ACHN (cell line): ENCODE measurements at regions not wholly inside any gene's neighbourhood (a gene's known extent, or its start where the extent isn't known, plus 50 kb on each side); places are given as distances from the start of the nearest gene placed in this dataset.

ENCODE experiments used
- DNase-seq: peaks from one replicate; pipeline ENCODE4 v3.0.0-alpha.2; 2015
- in situ Hi-C: cut with HindIII; loops from 2 replicates; pipeline ENCODE4 v1.10.0; 2017; ENCODE audit warnings: low sequenced_read_pairs, low pct_ligation_motif_present, low pct_unique_long_range_greater_than_20kb

DNA sequence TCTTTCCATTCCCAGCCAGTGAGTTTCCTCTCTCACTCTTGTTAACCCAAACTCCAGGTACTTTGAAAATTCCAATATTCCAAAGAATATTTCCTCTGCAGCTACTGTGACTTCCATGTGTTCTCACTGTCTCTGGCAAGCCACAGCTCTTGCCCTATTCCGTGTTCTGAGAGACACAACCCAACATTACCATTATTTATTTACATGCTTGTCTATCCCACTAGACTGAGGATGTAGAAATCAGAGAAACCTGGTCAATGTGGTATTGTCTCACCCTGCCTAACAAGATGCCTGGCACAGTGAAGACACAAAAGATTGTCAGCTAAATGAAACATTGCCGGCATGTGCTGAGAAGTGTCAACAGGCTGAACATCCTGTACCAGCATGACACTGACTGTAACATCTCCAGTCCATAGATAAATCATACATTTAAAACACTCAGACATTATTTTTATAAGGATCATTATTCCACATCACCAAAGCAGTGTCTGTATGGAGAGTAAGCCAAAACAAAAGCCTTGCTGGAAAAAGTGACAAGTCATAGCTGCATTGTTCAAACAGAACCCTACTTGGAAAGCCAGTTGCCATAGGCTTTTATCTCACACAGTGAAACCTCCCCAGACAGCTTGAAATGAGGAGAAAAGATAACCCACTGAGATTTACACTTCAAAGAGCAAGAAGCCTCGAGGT, 72.3 kb downstream of the SIPA1L2 start:
- no peak for DNase-seq

DNA sequence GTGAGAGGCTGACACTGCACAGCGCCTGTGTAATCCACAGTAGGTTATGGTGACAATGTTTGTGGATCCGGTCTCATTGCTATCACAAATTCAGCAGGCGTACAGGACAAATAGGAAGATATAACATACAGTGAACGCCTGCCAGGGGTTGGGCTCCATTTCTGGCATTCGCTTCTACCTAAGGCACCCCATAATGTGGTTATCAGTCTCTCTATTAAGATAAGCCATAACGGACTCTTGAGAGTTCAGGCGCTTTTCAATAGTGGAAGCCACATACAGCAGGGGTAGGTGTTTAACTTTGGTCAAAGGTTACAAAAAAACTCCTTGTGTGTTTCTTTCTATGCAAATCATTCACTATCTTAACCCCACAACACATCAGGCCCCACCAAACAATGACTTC, 72.8 kb downstream of the SIPA1L2 start:
- DNase-seq = no peak
- in situ Hi-C loops = no loop called here

More for the DNA sequence above, 72.3 kb downstream of the SIPA1L2 start:
- in situ Hi-C loops = no loop called here

DNA sequence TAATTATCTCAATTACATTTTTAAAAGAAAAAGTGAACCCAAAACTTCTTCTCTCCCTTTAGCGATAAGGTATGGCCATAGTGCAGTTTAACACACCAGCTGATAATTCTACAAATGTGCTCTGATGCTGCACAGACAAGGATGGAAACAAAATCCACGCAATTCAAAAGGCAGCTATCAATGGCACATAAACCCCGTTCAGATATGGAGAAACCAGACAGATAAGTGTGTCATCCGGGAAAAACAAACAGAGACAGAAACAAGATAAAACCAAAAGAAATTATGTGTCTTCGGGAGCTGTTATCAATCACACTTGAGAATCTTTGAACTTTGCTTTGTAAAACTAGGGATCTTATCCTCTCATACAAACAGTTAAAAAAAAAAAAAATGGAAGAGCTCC, 73.6 kb downstream of the SIPA1L2 start:
- no peak for DNase-seq
- in situ Hi-C loops = no loop called here

DNA sequence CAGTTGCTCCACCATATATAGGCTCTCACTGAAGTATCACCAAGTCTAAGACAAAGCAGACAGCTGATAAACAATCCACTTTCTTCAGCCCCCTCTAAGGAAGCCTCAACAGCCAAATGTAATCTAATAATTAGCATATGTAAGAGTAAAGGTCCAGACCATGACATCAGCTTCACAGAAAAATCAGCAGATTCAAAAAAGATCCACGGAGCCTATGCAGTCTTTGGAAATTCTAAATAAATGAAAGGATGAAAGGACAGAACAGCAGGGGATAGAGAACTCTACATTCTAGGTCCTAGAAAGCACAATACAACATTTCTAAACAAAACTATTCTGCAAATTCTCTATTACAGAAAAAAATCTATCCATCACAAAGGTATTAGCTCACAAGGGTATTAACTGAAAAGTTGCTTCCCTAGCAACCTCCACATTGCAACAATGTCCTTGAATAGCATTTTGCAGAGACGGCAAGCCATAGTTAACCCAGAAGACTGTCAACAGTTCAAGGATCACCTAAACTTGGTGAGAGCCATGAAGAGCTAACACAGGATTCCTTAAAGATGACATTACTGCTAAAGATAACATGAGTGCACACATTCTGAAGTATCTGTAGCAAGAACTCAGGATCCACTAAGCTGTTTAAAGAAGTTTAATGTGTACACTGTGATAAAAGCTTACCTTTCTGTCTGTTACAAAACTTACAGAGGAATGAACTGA, 74.3 kb downstream of the SIPA1L2 start:
- no peak for DNase-seq

DNA sequence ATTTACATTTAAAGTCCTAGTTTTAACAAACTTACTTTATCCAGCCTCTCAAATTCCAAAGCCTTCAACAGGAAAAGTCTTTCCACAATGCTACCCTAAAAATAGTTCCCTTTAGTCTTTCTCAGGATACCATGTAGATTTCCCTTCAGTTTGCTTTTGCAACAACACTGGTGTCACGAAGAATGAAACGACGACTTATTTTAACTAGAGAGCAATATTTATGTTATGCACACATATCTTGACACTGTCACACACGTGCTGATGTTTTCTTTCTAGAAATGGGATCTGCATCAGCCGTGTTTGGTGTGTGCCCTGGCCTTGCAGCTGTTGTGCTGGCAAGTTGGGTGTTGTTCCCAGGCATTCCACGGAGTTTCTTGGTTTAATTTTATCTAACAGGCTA, 75.5 kb downstream of the SIPA1L2 start:
- no peak for DNase-seq
- in situ Hi-C loops = no loop called here

More for the DNA sequence above, 74.3 kb downstream of the SIPA1L2 start:
- in situ Hi-C loops = no loop called here

DNA sequence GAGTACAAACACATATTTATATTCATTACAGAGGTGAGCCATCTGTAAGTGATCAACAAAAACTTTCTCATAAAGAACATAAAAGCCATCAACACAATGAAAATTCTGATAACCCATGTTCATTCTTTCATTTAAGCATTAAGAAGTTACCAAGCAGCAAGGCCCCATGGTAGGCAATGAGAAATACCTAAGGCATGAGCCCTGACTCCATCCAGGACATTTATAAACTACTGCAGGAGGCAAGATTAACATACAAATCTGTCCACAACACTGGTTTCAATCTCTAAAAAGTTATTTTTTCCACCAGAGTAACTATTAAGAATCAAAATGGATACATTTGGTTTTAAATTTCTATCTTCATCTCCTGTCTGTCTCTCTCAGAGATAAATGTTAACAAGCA, 76.1 kb downstream of the SIPA1L2 start:
- no peak for DNase-seq
- in situ Hi-C loops = no loop called here

DNA sequence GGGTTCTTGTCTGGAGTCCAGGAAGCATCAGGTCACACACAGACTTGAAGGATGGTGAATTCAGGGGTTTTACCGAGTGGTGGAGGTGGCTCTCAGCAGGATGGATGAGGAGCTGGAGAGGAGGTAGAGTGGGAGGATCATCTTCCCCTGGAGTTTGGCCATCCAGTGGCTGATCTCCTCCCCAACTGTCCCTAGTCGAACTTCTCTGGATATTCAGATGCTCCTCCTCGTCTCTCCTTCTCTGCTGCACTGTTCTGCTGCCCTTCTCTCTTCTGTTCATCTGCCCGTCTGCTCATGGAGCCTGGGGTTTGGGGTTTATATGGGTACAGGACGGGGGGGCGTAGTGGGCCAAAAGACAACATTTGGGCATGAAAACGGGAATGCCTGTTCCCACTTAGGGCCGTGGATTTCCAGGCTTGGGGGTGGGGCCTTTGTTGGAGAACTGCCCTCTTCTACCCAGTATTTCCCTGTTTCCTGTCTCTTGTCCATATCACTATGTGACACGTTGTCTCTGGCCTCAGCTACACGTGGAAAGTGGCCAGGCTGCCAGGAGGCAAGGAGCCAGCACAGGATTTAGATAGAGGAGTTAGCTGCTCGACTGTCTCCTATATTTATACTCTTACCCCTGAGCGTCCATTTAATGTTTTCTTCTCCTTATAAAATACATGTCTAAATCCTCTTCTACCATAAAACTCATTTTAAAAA, 76.7 kb downstream of the SIPA1L2 start:
- in situ Hi-C loops = no loop called here
- no peak for DNase-seq

DNA sequence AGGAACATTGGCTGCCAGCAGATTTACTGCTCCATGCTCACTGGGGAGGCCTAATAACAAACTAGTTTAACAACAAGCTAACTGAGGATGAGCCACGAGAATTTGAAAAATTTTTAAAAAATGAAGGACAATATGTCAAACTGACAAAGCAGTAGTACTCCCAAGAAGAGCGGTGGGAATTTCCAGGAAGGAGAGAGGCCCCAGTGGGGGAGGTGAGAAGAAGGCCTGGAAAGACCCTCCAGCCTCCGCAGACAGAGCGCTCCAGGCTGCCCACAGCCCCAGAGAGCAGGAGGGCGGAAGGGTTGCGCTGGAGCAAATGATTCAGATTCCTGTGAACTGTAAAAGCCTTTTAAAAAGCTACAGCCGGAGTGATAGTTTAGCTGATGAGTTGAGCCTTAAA, 78.5 kb downstream of the SIPA1L2 start:
- in situ Hi-C loops = no loop called here
- no peak for DNase-seq

DNA sequence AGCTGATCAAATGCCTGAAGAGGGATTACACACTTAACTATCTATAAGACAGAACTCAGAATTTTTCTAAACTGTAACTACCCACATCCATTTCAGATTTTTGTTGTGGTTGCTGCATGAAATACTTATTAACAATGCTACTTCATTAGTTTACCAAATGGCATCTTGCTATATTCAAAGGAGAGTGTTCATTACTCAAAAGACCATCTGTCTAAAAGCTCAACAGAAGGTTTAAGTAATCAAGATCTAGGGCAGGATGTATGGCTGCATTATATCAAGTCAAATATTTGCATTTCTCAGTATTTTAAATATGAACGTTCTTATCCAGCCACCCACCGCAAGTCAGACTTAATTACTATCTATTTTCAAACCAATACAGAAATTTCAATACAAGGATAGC, 79.9 kb downstream of the SIPA1L2 start:
- in situ Hi-C loops = no loop called here
- DNase-seq = no peak

DNA sequence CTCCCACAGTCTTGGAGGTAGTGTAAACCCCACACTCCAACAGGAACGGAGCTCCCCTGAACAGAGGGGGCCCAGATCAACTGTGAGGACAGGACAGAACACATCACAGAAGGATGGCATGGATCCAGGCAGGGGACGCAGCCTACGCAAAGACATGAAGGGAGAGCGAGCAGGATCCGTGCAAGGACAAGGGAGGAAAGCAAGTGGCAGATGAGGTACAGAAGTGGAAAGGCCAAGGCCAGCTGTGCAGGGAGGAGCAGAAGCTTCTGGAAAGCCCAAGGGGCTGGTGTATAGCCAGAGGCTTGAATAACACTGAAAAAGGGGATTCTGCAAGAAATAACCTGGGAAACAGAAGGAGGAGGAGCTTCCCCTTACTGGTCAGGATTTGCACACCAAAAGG, 81.2 kb downstream of the SIPA1L2 start:
- no peak for DNase-seq
- in situ Hi-C loops = no loop called here

DNA sequence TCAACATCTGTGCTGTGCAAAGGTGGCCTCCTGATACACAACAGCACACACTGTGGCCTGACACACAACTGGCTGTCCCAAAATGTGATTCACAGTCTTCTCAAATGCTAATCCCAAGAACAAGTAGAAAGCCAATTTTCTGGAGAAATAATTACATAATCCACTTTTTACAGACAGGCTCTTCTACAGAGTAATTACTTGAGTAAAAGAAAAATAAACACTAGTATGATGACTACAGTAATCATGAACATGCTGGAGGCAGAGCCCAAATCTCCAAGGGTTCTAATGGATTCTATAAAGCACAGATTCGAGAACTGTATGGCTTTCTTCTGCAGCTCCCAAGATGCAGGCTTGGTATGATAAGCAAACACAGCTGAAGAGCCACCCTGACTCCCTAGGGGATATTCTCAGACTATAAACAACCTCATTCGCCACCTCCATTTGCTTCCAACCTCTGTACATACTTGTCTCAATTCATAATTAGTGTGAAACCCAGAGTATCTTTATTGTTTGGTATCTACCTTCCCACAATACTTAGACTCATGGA, 81.9 kb downstream of the SIPA1L2 start:
- in situ Hi-C loops = no loop called here
- no peak for DNase-seq

DNA sequence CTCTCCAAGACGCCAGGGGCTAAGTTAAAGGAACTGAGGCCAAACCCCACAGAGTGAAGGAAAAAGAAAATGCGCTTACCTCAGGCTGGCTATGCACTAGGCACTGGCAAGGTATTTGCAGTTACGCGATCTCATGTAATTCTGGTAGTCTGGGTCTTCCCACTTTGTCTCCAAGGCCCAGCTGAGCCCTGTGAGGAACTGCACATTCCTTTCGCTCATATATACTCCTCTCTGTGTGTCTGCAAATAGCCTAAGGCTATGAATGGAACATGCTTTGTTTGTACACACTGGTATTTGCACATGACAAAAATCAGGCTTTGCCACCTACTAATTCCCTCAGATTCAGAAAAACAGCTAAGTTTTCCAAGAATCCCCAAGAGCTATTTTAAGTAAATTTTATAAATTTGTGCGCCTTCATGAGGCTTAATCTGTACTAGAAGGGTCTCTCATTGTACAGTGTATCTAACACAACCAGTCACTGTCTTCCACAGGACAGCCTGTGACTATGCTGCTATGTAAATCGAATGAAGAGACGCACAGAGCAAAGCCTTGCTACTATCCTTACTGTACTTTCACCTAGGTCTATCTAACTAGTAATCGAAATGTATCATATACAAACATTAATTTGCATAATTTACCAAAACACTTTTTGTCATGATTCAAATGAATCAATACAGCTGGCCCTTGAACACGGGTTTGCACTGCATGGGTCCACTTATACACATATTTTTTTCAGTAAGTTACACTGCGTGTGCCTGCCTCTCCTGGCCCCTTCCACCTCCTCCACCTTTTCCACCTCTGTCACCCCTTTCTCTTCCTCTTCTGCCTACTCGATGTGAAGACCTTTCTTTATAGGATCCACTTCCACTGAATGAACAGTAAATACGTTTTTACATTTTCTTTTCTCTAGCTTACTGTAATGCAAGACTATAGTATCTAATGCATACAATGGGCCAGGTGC, 87.0 kb downstream of the SIPA1L2 start:
- in situ Hi-C loops = no loop called here
- no peak for DNase-seq

DNA sequence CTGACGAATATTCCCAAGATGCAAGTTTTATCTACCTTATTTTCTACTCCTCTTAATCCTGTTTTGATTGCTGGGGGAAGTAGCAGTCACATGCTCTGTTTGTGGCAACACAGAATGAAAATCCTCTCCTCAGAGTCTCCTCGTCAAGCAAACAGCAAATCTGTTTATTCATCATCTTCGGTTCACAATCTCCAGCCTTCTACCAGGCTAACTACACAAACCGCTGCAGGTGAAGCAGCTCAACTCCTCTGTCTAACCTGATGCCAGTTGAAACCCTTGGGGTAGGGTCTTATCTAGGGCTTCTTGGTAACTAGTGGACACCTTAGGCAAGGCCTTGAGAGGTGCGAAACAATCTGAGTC, 91.0 kb downstream of the SIPA1L2 start:
- in situ Hi-C loops = no loop called here
- DNase-seq = no peak

DNA sequence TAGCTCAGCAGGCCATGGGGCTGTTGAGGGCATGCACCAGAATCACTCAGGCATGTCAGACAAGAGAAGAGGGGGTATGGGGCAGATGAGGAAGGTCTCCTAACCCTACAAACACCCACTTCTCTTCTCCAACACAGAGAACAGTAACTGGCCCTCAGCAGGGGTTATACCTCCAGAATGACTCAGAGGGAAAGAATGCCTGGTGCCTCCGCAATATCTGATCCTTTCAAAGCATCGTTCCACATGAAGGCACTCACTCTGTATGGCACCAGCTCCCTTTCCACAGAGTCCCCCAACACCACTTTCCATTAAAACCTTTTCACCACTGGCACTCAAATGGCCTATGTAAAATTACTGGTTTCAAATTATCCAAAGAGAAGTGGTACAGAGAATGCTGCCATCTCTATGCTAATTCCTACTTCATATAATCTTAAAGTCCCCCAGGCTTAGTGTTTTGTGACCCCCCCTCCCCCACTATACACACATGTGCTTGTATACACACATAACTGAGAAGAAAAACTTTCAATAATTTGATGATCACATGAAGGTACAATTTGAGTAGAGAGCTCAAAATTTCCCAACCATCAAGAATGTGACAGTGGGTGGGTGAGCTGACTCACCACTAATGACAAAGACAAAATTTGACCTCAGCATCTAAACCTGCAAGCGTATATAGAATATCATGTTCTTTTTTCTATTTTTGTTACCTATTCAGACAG, 91.5 kb downstream of the SIPA1L2 start:
- DNase-seq = peak; percentile 94
- in situ Hi-C loops = no loop called here

DNA sequence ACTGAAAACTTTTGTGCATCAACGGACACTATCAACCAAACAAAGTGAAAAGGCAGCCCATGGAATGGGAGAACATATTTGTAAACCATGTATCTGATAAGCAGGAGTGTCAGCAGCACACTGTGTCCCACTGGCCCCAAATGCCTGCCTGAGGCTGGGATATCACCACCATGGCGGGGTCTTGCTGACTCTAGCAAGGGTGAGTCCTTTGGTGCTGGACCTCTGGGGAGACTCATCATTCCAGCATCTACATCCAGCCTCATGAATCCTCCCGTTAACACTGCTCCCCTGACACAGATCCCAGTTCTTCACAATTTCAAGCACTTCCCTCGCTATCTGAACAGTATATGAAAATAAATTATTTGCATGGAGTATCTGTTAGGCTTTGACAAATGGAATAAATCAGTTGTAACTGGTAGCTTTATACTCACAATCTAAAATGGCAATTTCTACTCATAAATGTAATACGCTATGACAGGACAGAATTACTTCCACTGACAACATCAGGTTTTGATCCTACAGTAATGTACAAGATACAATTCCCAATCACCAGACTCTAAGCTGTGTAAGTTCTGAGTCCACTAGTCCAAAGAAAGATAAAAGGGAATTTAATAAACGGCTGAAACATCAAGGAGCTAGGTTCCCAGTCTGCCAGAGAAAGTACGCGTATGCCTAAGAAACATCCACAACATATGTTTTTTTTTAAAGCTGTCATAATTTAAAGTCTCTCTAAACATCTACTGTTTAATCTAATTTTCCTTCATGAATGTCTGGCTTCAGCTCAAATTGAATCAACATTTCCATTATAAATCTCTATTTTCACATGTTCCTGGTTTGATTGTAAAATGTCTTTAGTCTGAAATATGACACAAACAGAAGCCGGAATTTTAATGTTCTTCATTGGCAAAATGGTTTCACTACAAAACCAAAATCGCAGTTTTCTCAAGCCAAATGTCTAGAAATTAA, 95.1 kb downstream of the SIPA1L2 start:
- in situ Hi-C loops = no loop called here
- DNase-seq = no peak

DNA sequence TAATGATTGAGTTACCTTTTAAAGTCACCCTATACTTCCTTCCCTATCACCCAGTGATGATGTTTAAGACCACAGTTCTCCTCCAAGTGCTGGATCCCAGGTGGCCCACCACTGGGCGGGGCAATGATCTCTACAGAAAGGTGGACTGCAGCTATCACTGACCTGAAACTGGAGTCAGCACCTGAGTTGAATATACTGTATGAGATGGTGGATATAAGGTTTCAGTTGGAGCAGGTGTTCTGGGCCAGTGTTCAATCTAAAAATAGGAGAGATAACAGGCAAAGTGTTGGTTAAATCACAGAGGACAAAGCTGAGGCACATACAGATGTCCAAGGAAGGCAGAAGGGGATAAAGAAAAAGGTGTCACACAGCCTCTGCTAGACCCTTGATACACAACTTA, 96.6 kb downstream of the SIPA1L2 start:
- in situ Hi-C loops = no loop called here
- DNase-seq = no peak

DNA sequence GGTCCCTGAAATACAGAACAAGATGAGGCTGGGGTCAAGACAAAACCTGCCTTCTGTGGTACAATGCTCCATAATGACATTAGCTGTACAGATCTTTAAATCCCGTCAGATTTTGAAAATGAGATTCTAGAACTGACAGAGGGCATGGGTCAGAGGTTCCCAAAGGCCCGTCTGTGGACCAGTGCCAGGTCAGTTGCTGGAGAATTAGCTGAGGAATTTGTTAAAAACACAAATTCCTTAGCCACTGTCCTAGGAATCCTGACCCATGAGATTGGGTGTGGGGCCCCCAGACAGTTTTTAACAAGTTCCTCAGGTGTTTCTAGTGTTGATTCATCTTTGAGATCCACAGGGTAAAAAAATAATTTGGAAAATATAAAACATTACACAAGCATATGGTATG, 97.0 kb downstream of the SIPA1L2 start:
- no peak for DNase-seq
- in situ Hi-C loops = no loop called here
